HepG2 (cell line): ENCODE measurements at regions not wholly inside any gene's neighbourhood (a gene's known extent, or its start where the extent isn't known, plus 50 kb on each side); places are given as distances from the start of the nearest gene placed in this dataset.

Experiments
- CHD2 ChIP-seq: IDR thresholded peaks from 2 replicates; pipeline ENCODE4 v1.6.1; 2011; ENCODE audit warnings: low read depth, low read length, improper control_type of control experiment
- FUBP1 ChIP-seq: sonication (generic); formaldehyde crosslinking; IDR thresholded peaks from 2 replicates; pipeline ENCODE4 v1.5.1; 2020; ENCODE audit warnings: missing genetic modification reagents, mild to moderate bottlenecking, borderline replicate concordance
- GATA4 ChIP-seq: sonication (generic); IDR thresholded peaks from 2 replicates; pipeline ENCODE4 v1.6.1; 2016; ENCODE audit warnings: antibody characterized with exemption, low read depth, borderline replicate concordance
- HIC2 ChIP-seq: sonication (generic); formaldehyde crosslinking; IDR thresholded peaks from 2 replicates; pipeline ENCODE4 v1.9.0; 2022; ENCODE audit warnings: low read depth, missing genetic modification reagents
- HMG20A ChIP-seq: IDR thresholded peaks from 2 replicates; pipeline ENCODE4 v1.6.1; 2016; ENCODE audit warnings: borderline replicate concordance
- IKZF1 ChIP-seq: fragments of 450-650 bp; IDR thresholded peaks from 2 replicates; pipeline ENCODE4 v1.7.1; 2016
- PREB ChIP-seq: sonication (generic); formaldehyde crosslinking; IDR thresholded peaks from 2 replicates; pipeline ENCODE4 v1.4.0; 2020; ENCODE audit warnings: missing genetic modification reagents
- ZKSCAN5 ChIP-seq: sonication (generic); formaldehyde crosslinking; IDR thresholded peaks from 2 replicates; pipeline ENCODE4 v1.5.1; 2020; ENCODE audit warnings: mild to moderate bottlenecking, missing genetic modification reagents
- ZNF335 ChIP-seq: sonication (generic); formaldehyde crosslinking; IDR thresholded peaks from 2 replicates; pipeline ENCODE4 v1.4.0; 2020; ENCODE audit warnings: missing genetic modification reagents
- ZNF781 ChIP-seq: sonication (generic); formaldehyde crosslinking; IDR thresholded peaks from 2 replicates; pipeline ENCODE4 v1.5.1; 2020; ENCODE audit warnings: borderline replicate concordance, mild to moderate bottlenecking, missing genetic modification reagents; ENCODE audit errors: not compliant biosample characterization

DNA sequence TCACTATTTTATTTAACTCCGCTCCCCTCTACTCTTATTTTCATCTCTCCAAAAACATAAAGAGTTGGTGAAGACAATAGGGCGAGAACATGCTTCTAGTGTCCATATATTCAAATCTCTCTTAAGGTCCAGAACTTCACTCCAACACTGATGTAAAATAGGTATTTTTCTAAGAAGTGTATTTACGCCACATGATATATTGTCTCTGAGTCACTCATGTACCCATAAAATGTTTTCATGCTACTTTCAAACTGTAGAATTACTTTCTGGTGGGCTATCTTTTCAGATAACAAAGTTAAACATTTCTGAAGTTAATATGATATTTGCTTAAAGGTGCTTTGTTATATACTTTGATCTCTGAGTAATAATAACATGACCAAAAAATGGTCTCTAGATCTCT, 124.1 kb upstream of the IFNGR1 start (continued):
- TF ChIP-seq FUBP1 (CRISPR knock-in tag) (no peak), HMG20A (CRISPR knock-in tag) (no peak), PREB (CRISPR knock-in tag) (no peak), IKZF1 (no peak), ZNF781 (CRISPR knock-in tag) (no peak), ZKSCAN5 (CRISPR knock-in tag) (no peak), ZNF335 (CRISPR knock-in tag) (no peak), GATA4 (no peak), CHD2 (no peak), HIC2 (CRISPR knock-in tag) (no peak)
